IMR-90 (cell line): ENCODE measurements at regions not wholly inside any gene's neighbourhood (a gene's known extent, or its start where the extent isn't known, plus 50 kb on each side); places are given as distances from the start of the nearest gene placed in this dataset.

ENCODE experiments used
- ATAC-seq: fragments of 200-7000 bp; cut with Tn5 transposase; 2 replicates; pipeline ENCODE4 v1.9.1; 2020; ENCODE audit warnings: low read depth, mild to moderate bottlenecking, moderate library complexity
- BruUV-seq: library from RNA; stranded (reverse); fragments of 400-500 nt; replicated peaks from 2 replicates; lab custom pipeline; 2021; lab: Mats Ljungman, UMichigan
- CTCF ChIA-PET: fragments of 300-600 bp; formaldehyde crosslinking; extraction: SDS; loops from one replicate; lab custom pipeline; 2021; ENCODE audit warnings: antibody characterized with exemption; lab: Yijun Ruan, JAX
- POLR2A ChIA-PET: fragments of 300-600 bp; sonication (Branson Sonifier 250); formaldehyde crosslinking; loops from one replicate; lab custom pipeline; 2022; ENCODE audit warnings: antibody characterized with exemption; ENCODE audit not compliant: unreplicated experiment; lab: Charles Lee
- DNase-seq: peaks from one replicate; pipeline ENCODE4 v3.0.0; 2013
- H2AFZ ChIP-seq: replicated peaks from 2 replicates; pipeline ENCODE3; 2013; ENCODE audit warnings: low read length, mild to moderate bottlenecking; ENCODE audit not compliant: poor library complexity
- H2AK5ac ChIP-seq: 2 replicates; pipeline ENCODE4 v1.6.1; 2013; ENCODE audit warnings: low read depth, low read length, inconsistent platforms
- H2AK9ac ChIP-seq: replicated peaks from 2 replicates; pipeline ENCODE3; 2013; ENCODE audit warnings: mild to moderate bottlenecking, low read depth, low read length, moderate library complexity; ENCODE audit not compliant: poor library complexity
- H2BK120ac ChIP-seq: 2 replicates; pipeline ENCODE4 v1.6.1; 2013; ENCODE audit warnings: low read depth, low read length, inconsistent platforms
- H2BK15ac ChIP-seq: 3 replicates; pipeline ENCODE4 v1.6.1; 2013; ENCODE audit warnings: low read depth, low read length, inconsistent platforms
- H2BK20ac ChIP-seq: 2 replicates; pipeline ENCODE4 v1.6.1; 2013; ENCODE audit warnings: low read depth, mild to moderate bottlenecking, inconsistent platforms, low read length, moderate library complexity
- H2BK5ac ChIP-seq: 2 replicates; pipeline ENCODE4 v1.6.1; 2013; ENCODE audit warnings: mild to moderate bottlenecking, low read depth, low read length, inconsistent platforms; ENCODE audit not compliant: poor library complexity, severe bottlenecking
- H3K14ac ChIP-seq: replicated peaks from 2 replicates; pipeline ENCODE4 v1.6.1; 2013; ENCODE audit warnings: low read depth, low read length, inconsistent platforms
- H3K18ac ChIP-seq: 2 replicates; pipeline ENCODE4 v1.6.1; 2013; ENCODE audit warnings: low read depth, low read length, control low read depth
- H3K23ac ChIP-seq: 2 replicates; pipeline ENCODE4 v1.6.1; 2013; ENCODE audit warnings: low read depth, low read length, inconsistent platforms
- H3K27ac ChIP-seq: 2 replicates; pipeline ENCODE4 v1.5.1; 2013; ENCODE audit warnings: mild to moderate bottlenecking, control low read depth, low read length; ENCODE audit not compliant: insufficient read depth
- H3K27me3 ChIP-seq: 2 replicates; pipeline ENCODE4 v1.6.1; 2013; ENCODE audit warnings: low read length; ENCODE audit not compliant: control insufficient read depth, insufficient read depth
- H3K36me3 ChIP-seq: 2 replicates; pipeline ENCODE4 v1.6.1; 2013; ENCODE audit warnings: low read length, mixed read lengths; ENCODE audit not compliant: control insufficient read depth, insufficient read depth
- H3K4ac ChIP-seq: 2 replicates; pipeline ENCODE4 v1.6.1; 2013; ENCODE audit warnings: low read depth, low read length, inconsistent platforms
- H3K4me1 ChIP-seq: 2 replicates; pipeline ENCODE4 v1.6.1; 2013; ENCODE audit warnings: low read length, mixed read lengths; ENCODE audit not compliant: control insufficient read depth, insufficient read depth
- H3K4me2 ChIP-seq: 2 replicates; pipeline ENCODE4 v1.6.1; 2013; ENCODE audit warnings: low read depth, mild to moderate bottlenecking, control low read depth, low read length, moderate library complexity
- H3K4me3 ChIP-seq: 2 replicates; pipeline ENCODE4 v1.5.1; 2013; ENCODE audit warnings: low read depth, mild to moderate bottlenecking, control low read depth, low read length, moderate library complexity; ENCODE audit not compliant: insufficient read depth
- H3K56ac ChIP-seq: 2 replicates; pipeline ENCODE4 v1.6.1; 2013; ENCODE audit warnings: low read length, inconsistent platforms; ENCODE audit not compliant: insufficient read depth; ENCODE audit errors: extremely low read depth
- H3K79me1 ChIP-seq, 2 experiments: 2 replicates each; pipeline ENCODE4 v1.6.1; 2013; ENCODE audit warnings: low read length in 2 of 2, inconsistent platforms in 1 of 2, low read depth in 1 of 2
- H3K9ac ChIP-seq: 2 replicates; pipeline ENCODE4 v1.6.1; 2013; ENCODE audit warnings: low read depth, low read length, control low read depth
- H3K9me1 ChIP-seq: 2 replicates; pipeline ENCODE4 v1.6.1; 2013; ENCODE audit warnings: low read length, inconsistent platforms; ENCODE audit not compliant: insufficient read depth
- H3K9me3 ChIP-seq: 2 replicates; pipeline ENCODE4 v1.6.1; 2013; ENCODE audit warnings: low read length; ENCODE audit not compliant: control insufficient read depth, insufficient read depth
- H4K20me1 ChIP-seq: 2 replicates; pipeline ENCODE4 v1.6.1; 2013; ENCODE audit warnings: low read length, inconsistent platforms; ENCODE audit not compliant: insufficient read depth
- H4K5ac ChIP-seq: 2 replicates; pipeline ENCODE4 v1.6.1; 2013; ENCODE audit warnings: mild to moderate bottlenecking, low read depth, low read length, control low read depth
- H4K8ac ChIP-seq, 2 experiments: 2 replicates each; pipeline ENCODE4 v1.6.1; 2013; ENCODE audit warnings: low read depth in 2 of 2, low read length in 2 of 2, control low read depth in 1 of 2, inconsistent platforms in 1 of 2
- H4K91ac ChIP-seq: 2 replicates; pipeline ENCODE4 v1.6.1; 2013; ENCODE audit warnings: low read depth, low read length, inconsistent platforms; ENCODE audit not compliant: insufficient read depth
- BHLHE40 ChIP-seq: fragments of 150-350 bp; IDR thresholded peaks from 2 replicates; pipeline ENCODE4 v1.6.1; 2016; ENCODE audit warnings: mild to moderate bottlenecking, low read depth, low read length
- CEBPB ChIP-seq: IDR thresholded peaks from 2 replicates; pipeline ENCODE4 v1.6.1; 2012; ENCODE audit warnings: low read depth, low read length, improper control_type of control experiment
- CHD1 ChIP-seq: IDR thresholded peaks from 2 replicates; pipeline ENCODE4 v1.6.1; 2012; ENCODE audit warnings: low read depth, low read length, improper control_type of control experiment
- CTCF ChIP-seq: conservative IDR thresholded peaks from 2 replicates; pipeline ENCODE4 v1.5.1; 2012; ENCODE audit warnings: mild to moderate bottlenecking, low read depth, low read length, improper control_type of control experiment
- ELK1 ChIP-seq: fragments of 150-350 bp; IDR thresholded peaks from 2 replicates; pipeline ENCODE4 v1.6.1; 2016; ENCODE audit warnings: low read depth, mild to moderate bottlenecking, low read length, moderate library complexity, borderline replicate concordance
- FOS ChIP-seq: fragments of 150-350 bp; IDR thresholded peaks from 2 replicates; pipeline ENCODE4 v1.6.1; 2016; ENCODE audit warnings: low read depth, low read length
- MAFK ChIP-seq: IDR thresholded peaks from 2 replicates; pipeline ENCODE4 v1.6.1; 2012; ENCODE audit warnings: low read depth, low read length, improper control_type of control experiment
- MAZ ChIP-seq: IDR thresholded peaks from 2 replicates; pipeline ENCODE4 v1.6.1; 2012; ENCODE audit warnings: low read depth, mild to moderate bottlenecking, low read length, improper control_type of control experiment, moderate library complexity, borderline replicate concordance
- MXI1 ChIP-seq: IDR thresholded peaks from 2 replicates; pipeline ENCODE4 v1.6.1; 2012; ENCODE audit warnings: low read depth, mild to moderate bottlenecking, low read length, moderate library complexity, borderline replicate concordance
- NFE2L2 ChIP-seq: fragments of 150-350 bp; IDR thresholded peaks from 2 replicates; pipeline ENCODE4 v1.6.1; 2016; ENCODE audit warnings: low read depth, mild to moderate bottlenecking, low read length
- POLR2A ChIP-seq: IDR thresholded peaks from 2 replicates; pipeline ENCODE4 v1.6.1; 2012; ENCODE audit warnings: mild to moderate bottlenecking, low read depth, low read length
- RAD21 ChIP-seq: IDR thresholded peaks from 2 replicates; pipeline ENCODE4 v1.6.1; 2012; ENCODE audit warnings: low read length, improper control_type of control experiment
- RCOR1 ChIP-seq: IDR thresholded peaks from 2 replicates; pipeline ENCODE4 v1.6.1; 2012; ENCODE audit warnings: mild to moderate bottlenecking, low read length, improper control_type of control experiment; ENCODE audit not compliant: insufficient replicate concordance
- RFX5 ChIP-seq: IDR thresholded peaks from 2 replicates; pipeline ENCODE4 v1.8.0; 2012; ENCODE audit warnings: low read depth, mild to moderate bottlenecking, low read length, moderate library complexity
- SMC3 ChIP-seq: fragments of 150-350 bp; IDR thresholded peaks from 2 replicates; pipeline ENCODE4 v1.6.1; 2016; ENCODE audit warnings: low read depth, mild to moderate bottlenecking, antibody characterized with exemption, low read length, moderate library complexity
- USF2 ChIP-seq: fragments of 150-350 bp; IDR thresholded peaks from 2 replicates; pipeline ENCODE4 v1.6.1; 2017; ENCODE audit warnings: mild to moderate bottlenecking, antibody characterized with exemption, low read length, low read depth
- WGBS, 2 experiments: methylation state at CpG; one replicate each; pipeline versions ENCODE4 v1.1.5 to v1.1.7; 2013; ENCODE audit warnings: missing lambda C conversion rate in 2 of 2; ENCODE audit not compliant: insufficient read length in 1 of 2; ENCODE audit errors: extremely low coverage in 2 of 2; 5-methylcytosine and 5-hydroxymethylcytosine counted together
- dilution Hi-C: fragments of 300-500 bp; cut with HindIII; formaldehyde crosslinking; loops from one replicate; pipeline ENCODE4 v1.14.3; 2018; ENCODE audit warnings: low sequenced_read_pairs; ENCODE audit not compliant: unreplicated experiment
- in situ Hi-C: fragments of 300-500 bp; cut with MboI; formaldehyde crosslinking; loops from 3 replicates; pipeline ENCODE4 v1.14.3; 2019; ENCODE audit warnings: low sequenced_read_pairs, inconsistent platforms, mixed read lengths
- intact Hi-C: fragments of 100-400 bp; cut with micrococcal nuclease; formaldehyde crosslinking; loops from 2 replicates; pipeline ENCODE4 v1.10.0; 2022

GRCh38 chr2:239853121-239853520 is 172.0 kb downstream of the NDUFA10 start:
- dilution Hi-C loops = no loop called here

More at GRCh38 chr2:239853121-239853520, 172.0 kb downstream of the NDUFA10 start:
- no peak overlapping the region for H3K18ac ChIP-seq
- no peaks in the 10 kb centered on the region for H3K27me3 ChIP-seq
- H4K91ac ChIP-seq = no peak overlapping the region
- no peak overlapping the region for H4K5ac ChIP-seq
- H3K9me3 ChIP-seq = peaks cover 14% of the 10 kb centered on the region
- H3K14ac ChIP-seq = no peak overlapping the region
- H3K9ac ChIP-seq = no peak overlapping the region
- H2AK5ac ChIP-seq = no peak overlapping the region
- no peak overlapping the region for H3K27ac ChIP-seq
- H3K9me1 ChIP-seq = no peaks in the 10 kb centered on the region
- H3K4ac ChIP-seq = no peak overlapping the region
- DNase-seq (no peak), ATAC-seq (no peak)
- ChIA-PET POLR2A (no interaction called here), CTCF (no interaction called here)
- H3K56ac ChIP-seq = no peak overlapping the region
- no peak overlapping the region for H2BK5ac ChIP-seq
- no peak overlapping the region for H2BK15ac ChIP-seq
- TF ChIP-seq MAFK = no peak
- no peak for TF ChIP-seq USF2
- no peak for TF ChIP-seq CHD1
- no peak for TF ChIP-seq RCOR1
- no peak for TF ChIP-seq FOS
- no peak for TF ChIP-seq POLR2A
- TF ChIP-seq RFX5 = no peak
- no peak for TF ChIP-seq MXI1
- TF ChIP-seq ELK1 = no peak
- TF ChIP-seq CTCF = no peak
- TF ChIP-seq NFE2L2 = no peak
- no peak for TF ChIP-seq BHLHE40
- TF ChIP-seq RAD21 = no peak
- TF ChIP-seq SMC3 = no peak
- no peak for TF ChIP-seq MAZ
- TF ChIP-seq CEBPB = no peak
- in situ Hi-C loops = no loop called here
- no peaks in the 10 kb centered on the region for H3K4me1 ChIP-seq
- no CpG with 5 or more reads among the region's 8 CpGs for WGBS, 2 experiments
- no peak overlapping the region for H4K8ac ChIP-seq
- no peak overlapping the region for H2BK120ac ChIP-seq
- H3K23ac ChIP-seq = no peak overlapping the region
- H4K20me1 ChIP-seq = no peaks in the 10 kb centered on the region
- no peak overlapping the region for H3K4me2 ChIP-seq
- H2AFZ ChIP-seq = no peak overlapping the region
- H3K4me3 ChIP-seq = no peak overlapping the region
- no peaks in the 10 kb centered on the region for H3K36me3 ChIP-seq
- H3K79me1 ChIP-seq = no peaks in the 10 kb centered on the region
- intact Hi-C loops = no loop called here
- H2BK20ac ChIP-seq = no peak overlapping the region
- no TSS peak for BruUV-seq
- no peak overlapping the region for H2AK9ac ChIP-seq
